SK-N-DZ (cell line): ENCODE measurements at regions not wholly inside any gene's neighbourhood (a gene's known extent, or its start where the extent isn't known, plus 50 kb on each side); places are given as distances from the start of the nearest gene placed in this dataset.
"Not testable (repeated sequence)": the region's sequence is repeated elsewhere in the genome, so short reads cannot be mapped to it uniquely, and the experiment has no call there.

ENCODE experiments used
- DNase-seq: peaks from one replicate; pipeline ENCODE4 v3.0.0-alpha.2; 2015; ENCODE audit warnings: low spot score

- DNase-seq, result no peak
These were observed 173.6 kb downstream of the MBL2 start for GRCh38 chr10:52598936-52599335.

- peak; percentile 79 for DNase-seq
These were observed 172.9 kb downstream of the MBL2 start for GRCh38 chr10:52599551-52600200.

DNA sequence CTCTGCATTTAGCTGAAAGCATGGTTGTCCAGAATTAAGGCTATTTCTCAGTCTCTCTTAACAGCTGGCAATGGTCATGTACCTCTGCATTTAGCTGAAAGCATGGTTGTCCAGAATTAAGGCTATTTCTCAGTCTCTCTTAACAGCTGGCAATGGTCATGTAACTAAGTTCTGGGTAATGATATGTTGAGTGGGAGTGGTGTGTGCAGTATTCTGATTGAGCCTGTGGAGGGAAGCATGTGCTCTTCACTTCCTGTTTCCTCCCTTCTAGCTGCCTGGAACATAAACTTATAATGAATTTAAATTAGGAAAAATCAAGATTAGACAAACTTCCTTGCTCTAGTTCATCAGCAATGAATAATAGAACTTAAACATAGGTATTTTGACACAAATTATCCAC is 168.5 kb downstream of the MBL2 start:
- DNase-seq, result not testable (repeated sequence)

DNA sequence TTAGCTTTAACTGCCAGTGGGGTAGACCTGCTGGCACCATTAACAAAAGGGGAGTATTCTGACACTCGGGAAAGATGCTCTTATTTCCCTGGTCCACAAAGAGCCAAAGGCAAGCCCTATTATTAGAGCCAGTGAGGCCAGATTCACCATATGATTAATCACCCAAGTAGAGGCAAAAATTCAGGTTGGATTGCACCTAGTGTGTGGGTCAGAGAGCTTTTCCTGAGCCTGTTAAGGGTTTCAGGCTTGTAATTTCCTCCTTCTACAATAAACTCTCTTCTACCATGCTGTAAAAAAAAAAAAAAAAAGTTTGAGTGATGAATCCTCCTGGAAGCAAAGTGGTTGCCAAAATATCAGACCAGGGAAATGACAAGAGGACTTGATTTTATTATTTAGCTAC is 163.5 kb downstream of the MBL2 start:
- no peak for DNase-seq

GRCh38 chr10:52609626-52610240 is 162.9 kb downstream of the MBL2 start:
- DNase-seq, result no peak

DNA sequence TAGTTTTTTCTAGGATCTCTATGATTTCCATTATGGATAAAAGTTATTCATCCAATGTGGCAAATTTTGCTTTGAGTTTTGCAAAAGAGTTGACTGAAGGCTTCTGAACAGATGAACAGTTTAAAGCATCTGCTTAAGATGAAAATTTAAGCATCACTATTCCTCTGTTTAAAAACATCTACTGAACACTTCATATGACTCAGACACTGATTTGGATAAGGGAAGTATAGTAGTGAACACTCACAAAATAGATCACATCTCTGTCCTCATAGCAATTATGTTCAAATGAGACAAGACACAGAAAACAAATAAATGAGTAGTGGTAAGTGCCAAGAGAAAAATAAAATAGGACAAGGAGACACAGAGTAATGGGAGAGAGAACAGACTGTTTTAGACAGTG is 157.3 kb downstream of the MBL2 start:
- DNase-seq, result no peak

DNA sequence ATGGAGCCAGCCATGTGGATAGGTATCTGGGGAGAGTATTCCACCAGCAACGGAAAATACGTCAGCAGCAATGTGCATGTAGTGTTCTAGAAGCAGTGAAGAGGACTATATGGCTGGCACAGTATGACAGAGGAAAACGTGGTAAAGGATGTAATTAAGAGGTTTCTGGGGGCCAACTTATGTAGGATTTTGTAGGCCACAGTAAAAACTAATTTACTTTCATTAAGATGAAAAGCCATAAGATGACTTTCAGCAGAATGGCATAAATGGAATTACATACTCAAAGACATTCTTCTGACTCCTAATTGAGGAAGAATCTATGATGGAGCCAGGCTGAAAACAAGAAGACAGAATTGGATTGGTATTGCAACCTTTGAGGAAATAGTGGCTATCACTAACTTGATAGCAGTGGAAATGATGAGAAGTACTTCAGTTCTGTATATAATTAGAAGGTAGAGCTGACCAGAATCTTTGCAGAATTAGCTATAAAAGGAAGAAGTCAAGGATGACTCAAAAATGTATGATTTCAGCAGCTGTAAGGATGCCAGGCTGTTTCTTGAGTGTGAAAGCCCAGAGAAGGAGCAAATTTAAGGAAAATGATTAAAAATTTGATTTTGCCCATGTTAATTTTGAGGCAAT is 156.7 kb downstream of the MBL2 start:
- no peak for DNase-seq

GRCh38 chr10:52616395-52616764 is 156.2 kb downstream of the MBL2 start:
- DNase-seq, result no peak

GRCh38 chr10:52617346-52617745 is 155.2 kb downstream of the MBL2 start:
- no peak for DNase-seq

- DNase-seq, result no peak
These were observed 153.5 kb downstream of the MBL2 start for GRCh38 chr10:52619052-52619451.

DNA sequence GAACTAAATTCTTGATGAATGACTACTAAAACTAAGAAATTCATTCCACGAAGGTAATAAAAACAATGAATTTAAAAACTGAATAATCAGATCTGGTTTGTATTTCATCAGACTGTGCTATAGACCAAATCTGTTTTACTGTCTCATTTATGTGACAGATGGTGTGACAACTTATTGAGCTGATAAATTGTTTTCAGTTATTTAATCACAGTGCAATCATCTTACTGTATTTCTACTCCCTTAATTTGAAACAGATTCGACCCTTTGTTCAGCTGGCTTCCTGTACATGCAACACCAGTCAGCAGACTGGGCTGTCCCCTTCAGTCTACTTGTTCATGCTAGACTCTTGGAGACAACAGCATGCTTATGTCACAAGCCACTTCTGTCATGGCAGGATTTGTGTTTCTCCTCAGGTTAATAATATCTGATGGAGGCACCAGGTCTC is 150.9 kb downstream of the MBL2 start:
- DNase-seq, result peak; percentile 97

GRCh38 chr10:52623761-52624160 is 148.8 kb downstream of the MBL2 start:
- DNase-seq, result no peak

- DNase-seq, result no peak
These were observed 145.3 kb downstream of the MBL2 start for GRCh38 chr10:52627279-52627678.

- DNase-seq, result no peak
These were observed 141.4 kb downstream of the MBL2 start for GRCh38 chr10:52631146-52631545.

- no peak for DNase-seq
These were observed 140.9 kb downstream of the MBL2 start for GRCh38 chr10:52631648-52632047.

GRCh38 chr10:52632591-52632990 is 140.0 kb downstream of the MBL2 start:
- DNase-seq, result no peak

- no peak for DNase-seq
These were observed 139.3 kb downstream of the MBL2 start for GRCh38 chr10:52633266-52633665.

DNA sequence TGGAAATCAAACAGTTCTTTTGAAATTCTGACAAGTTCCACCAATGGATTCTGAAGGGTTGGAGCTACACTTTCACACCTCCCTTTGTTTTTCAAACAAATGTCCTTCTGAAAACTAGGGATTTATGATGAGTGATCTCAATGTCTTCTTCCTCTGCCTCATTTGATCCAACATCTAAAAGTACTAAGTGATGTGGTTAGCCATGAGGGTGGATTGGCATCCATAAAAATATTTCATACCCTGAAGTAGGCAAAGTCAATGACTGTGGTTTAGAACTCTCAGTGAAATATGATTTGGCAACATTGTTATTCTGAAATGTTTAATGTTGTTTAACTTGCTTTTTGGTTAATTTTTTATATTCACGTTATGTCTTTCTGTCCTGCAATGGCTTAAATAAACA is 136.9 kb downstream of the MBL2 start:
- DNase-seq, result no peak

DNA sequence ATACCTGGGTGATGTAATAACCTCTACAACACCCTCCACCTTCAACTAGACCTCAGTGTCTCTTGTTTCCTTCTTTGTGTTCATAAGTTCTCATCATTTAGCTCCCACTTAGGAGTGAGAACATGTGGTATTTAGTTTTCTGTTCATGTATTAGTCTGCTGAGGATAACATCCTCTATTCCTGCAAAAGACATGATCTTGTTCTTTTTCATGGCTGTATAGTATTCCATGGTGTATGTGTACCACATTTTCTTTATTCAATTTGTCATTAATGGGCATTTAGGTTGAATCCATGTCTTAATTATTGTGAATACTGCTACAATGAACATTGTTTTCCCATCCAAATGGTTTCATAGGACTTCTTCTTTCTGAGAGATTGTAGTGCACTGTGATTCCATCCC is 135.7 kb downstream of the MBL2 start:
- no peak for DNase-seq

DNA sequence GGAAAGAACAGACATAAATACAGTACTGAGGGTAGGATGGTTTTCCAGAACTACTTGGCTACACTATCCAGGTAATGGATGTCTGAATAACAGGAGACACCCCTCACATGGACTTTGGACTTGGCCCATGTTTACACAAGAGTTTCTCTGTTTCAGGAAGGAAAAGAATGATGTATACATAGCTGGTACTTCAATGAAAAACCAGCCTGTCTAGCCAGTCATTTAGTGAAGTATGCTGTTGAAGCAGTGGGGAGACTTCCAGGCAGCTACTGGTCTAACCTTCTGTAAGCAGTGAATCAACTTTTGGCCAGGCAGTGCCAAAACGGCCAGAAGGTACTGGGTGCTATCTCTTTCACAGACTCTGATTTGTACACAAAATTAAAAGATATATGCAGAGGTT is 135.0 kb downstream of the MBL2 start:
- no peak for DNase-seq

DNA sequence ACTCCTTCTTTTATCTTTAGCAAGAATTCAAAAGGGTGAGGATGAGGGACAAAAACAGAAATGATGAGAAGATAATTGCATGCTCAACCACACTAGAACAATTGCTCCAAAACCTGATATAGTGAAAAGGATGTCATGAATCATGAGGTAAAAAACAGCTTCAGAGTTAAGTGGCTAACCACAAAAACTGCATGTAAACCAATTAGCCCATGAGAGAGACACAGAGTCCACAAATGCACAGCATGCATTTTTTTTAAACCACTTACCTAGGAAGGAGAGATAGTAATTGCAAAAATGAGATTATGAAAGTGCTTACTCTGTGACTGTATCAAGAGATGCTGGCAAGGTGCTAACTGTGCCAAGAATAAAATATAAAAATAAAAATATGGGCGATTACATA is 132.9 kb downstream of the MBL2 start:
- peak; percentile 85 for DNase-seq

GRCh38 chr10:52642208-52642607 is 130.4 kb downstream of the MBL2 start:
- no peak for DNase-seq
